Fibroblast of the aortic adventitia (primary cell): ENCODE measurements at regions not wholly inside any gene's neighbourhood (a gene's known extent, or its start where the extent isn't known, plus 50 kb on each side); places are given as distances from the start of the nearest gene placed in this dataset.

Experiments used
- DNase-seq: peaks from one replicate; pipeline ENCODE4 v3.0.0-alpha.2; 2010; ENCODE audit warnings: low read depth
- H3K4me3 ChIP-seq: 2 replicates; pipeline ENCODE4 v1.5.1; 2011; ENCODE audit warnings: low read depth, mild to moderate bottlenecking, control low read depth, low read length, moderate library complexity
- TF ChIP-seq, protein P1 (sequence below): IDR thresholded peaks from 2 replicates; pipeline ENCODE4 v1.5.1; 2011; ENCODE audit warnings: mild to moderate bottlenecking, low read length, control low read depth, inconsistent platforms; ENCODE audit not compliant: insufficient read depth

DNA sequence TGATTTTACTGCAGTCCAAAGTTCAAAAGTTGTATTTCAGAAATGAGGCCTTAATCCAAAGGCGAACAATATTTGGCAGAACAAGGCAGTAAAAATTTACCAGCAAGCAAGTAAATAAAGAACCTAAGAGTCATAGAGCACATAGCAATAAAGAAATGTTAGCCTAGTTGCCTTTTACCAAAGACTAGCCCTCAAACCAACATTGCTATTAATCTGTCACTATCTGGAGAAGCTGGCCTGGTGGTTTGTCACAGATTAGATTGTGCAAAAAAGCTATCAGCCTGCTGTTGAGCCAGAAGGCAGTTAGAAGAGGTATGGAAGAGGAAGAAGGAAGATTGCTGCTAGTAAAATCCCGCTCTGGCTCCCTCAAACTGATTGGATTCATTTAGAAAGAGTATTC is 304.7 kb upstream of the KLF4 start:
- TF ChIP-seq, protein P1, sequence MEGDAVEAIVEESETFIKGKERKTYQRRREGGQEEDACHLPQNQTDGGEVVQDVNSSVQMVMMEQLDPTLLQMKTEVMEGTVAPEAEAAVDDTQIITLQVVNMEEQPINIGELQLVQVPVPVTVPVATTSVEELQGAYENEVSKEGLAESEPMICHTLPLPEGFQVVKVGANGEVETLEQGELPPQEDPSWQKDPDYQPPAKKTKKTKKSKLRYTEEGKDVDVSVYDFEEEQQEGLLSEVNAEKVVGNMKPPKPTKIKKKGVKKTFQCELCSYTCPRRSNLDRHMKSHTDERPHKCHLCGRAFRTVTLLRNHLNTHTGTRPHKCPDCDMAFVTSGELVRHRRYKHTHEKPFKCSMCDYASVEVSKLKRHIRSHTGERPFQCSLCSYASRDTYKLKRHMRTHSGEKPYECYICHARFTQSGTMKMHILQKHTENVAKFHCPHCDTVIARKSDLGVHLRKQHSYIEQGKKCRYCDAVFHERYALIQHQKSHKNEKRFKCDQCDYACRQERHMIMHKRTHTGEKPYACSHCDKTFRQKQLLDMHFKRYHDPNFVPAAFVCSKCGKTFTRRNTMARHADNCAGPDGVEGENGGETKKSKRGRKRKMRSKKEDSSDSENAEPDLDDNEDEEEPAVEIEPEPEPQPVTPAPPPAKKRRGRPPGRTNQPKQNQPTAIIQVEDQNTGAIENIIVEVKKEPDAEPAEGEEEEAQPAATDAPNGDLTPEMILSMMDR, result no peak
- no peak overlapping the region for H3K4me3 ChIP-seq
- DNase-seq, result no peak

DNA sequence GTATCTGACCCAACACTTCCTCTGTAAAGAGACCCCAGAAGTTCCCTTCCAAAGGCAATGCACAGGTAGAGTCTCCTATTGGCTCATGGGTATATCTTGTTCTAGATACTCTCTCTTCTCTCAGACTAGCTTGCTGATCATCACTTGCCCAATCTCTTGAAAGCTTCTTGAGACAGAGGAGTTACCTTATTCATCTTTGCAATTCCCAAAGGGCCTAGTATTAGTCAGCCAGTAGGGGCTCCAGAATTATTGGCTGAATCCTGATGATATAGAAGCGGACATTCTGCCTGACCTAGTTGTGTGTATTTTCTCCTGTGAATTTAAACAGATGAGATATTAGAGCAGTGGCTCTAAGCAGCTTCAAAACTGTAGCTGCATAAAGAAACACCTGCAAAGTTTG is 304.0 kb upstream of the KLF4 start:
- TF ChIP-seq, protein P1, result no peak
- no peak for DNase-seq
- no peak overlapping the region for H3K4me3 ChIP-seq

DNA sequence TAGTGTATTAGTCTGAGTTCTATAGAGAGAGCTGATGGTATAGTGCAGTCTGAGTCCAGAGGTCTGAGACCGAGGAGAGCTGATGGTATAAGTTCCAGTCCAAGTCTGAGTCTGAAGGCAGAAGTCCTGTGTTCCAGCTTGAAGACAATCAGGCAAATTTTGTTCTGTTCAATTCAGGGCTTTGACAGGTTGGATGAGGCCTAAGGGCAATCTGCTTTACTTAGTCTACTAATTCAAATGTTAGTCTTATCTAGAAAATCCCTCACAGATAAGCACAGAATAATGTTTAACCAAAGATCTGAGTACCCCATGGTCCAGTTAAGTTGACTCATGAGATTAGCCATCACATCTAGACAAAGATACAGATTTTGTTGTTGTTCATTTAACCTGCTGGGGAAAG is 303.0 kb upstream of the KLF4 start:
- TF ChIP-seq, protein P1, result no peak
- no peak for DNase-seq

DNA sequence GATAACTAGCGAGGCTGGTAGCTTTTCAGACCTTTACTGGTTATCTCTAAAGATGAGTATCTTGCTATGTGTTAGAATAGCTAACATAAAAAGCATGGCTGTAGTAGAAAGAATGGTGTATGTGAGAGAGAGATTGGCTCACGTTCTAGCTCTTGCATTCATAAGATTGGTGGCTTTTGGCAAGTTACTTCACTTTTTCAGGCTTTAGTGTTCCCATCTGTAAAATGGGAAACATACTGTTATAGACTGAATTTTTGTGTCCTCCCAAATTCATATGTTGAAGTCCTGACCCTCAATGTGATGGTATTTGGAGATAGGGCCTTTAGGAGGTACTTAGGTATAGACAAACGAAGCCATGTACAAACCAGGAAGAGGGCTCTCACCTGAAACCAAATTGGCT is 302.4 kb upstream of the KLF4 start:
- TF ChIP-seq, protein P1, result no peak
- no peak overlapping the region for H3K4me3 ChIP-seq

More for the DNA sequence above, 303.0 kb upstream of the KLF4 start:
- H3K4me3 ChIP-seq, result no peak overlapping the region

DNA sequence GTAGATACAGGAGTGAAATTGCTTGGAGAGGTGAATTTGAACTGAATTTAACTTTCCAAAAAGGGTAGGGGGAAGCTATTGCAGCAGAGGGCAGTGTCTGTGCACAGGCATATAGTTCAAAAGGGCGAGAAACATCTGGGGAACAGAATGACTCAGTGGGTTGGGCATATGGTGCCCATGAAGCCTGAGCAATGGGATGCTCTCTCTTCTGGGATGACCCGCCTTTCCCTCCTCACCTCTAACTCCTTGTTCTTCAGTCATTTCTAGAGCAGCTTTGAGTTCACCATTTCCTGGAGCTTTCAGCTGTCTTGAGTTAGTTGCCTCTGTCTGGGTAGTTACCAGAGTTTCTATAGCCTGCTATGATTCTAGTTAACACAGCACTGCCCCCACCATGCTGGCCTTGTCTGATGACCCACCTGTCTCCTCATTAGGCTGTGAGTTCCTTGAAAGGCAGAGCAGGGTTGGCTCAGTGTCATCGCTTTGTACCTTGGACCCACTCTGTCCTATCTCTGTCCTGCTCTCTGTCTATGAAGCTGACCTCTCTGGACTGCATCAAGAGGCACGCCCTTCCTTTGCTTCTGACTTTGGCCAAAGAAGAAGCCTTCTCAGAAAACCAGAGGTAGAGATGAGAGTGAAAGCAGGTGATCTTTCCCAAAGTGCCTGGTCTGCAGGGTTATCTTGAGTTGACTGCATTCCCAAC is 299.6 kb upstream of the KLF4 start:
- DNase-seq, result no peak

More for the DNA sequence above, 302.4 kb upstream of the KLF4 start:
- DNase-seq, result no peak

DNA sequence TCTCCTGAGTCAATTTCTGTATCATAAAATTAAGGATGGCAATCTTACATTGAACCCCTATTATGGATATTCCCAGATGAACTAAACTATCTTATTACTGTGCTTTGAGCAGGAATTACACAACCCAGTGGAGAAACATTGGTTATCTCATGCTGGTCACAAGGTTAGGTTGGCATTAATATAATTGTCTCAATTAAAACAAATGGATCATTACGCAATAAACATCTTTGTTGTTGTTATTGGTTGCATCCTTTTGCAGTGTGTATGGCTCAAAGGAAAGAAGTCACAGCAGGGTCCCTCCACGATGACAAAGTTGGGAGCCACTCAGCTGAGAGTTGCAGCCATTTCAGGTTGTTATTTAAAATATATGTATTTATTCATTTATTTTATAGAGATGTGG is 297.0 kb upstream of the KLF4 start:
- DNase-seq, result no peak
- TF ChIP-seq, protein P1, result no peak
- H3K4me3 ChIP-seq, result no peak overlapping the region

More for the DNA sequence above, 299.6 kb upstream of the KLF4 start:
- TF ChIP-seq, protein P1, result no peak
- H3K4me3 ChIP-seq, result no peak overlapping the region
